MM.1S (cell line): ENCODE measurements at regions not wholly inside any gene's neighbourhood (a gene's known extent, or its start where the extent isn't known, plus 50 kb on each side); places are given as distances from the start of the nearest gene placed in this dataset.

Experiments used
- DNase-seq: peaks from one replicate; pipeline ENCODE4 v3.0.0-alpha.2; 2015
- H2AFZ ChIP-seq: fragments of 300-600 bp; sonication (generic); 2 replicates; pipeline ENCODE4 v1.6.0; 2016; ENCODE audit warnings: antibody characterized with exemption, low read length
- H3F3A ChIP-seq: fragments of 300-600 bp; sonication (generic); 2 replicates; pipeline ENCODE4 v1.6.1; 2016; ENCODE audit warnings: mild to moderate bottlenecking, antibody characterized with exemption, low read length, moderate library complexity, mixed read lengths; ENCODE audit not compliant: insufficient read depth
- H3K27ac ChIP-seq: fragments of 300-600 bp; sonication (generic); 2 replicates; pipeline ENCODE4 v1.5.1; 2016; ENCODE audit warnings: mild to moderate bottlenecking, low read length
- H3K27me3 ChIP-seq: fragments of 300-600 bp; sonication (generic); replicated peaks from 2 replicates; pipeline ENCODE4 v1.6.0; 2016; ENCODE audit warnings: low read length; ENCODE audit not compliant: insufficient read depth
- H3K36me3 ChIP-seq: fragments of 300-600 bp; sonication (generic); replicated peaks from 2 replicates; pipeline ENCODE4 v1.6.1; 2016; ENCODE audit warnings: mild to moderate bottlenecking, low read length, mixed read lengths; ENCODE audit not compliant: insufficient read depth
- H3K4me1 ChIP-seq: fragments of 300-600 bp; sonication (generic); 2 replicates; pipeline ENCODE4 v1.6.1; 2016; ENCODE audit warnings: low read length, mixed read lengths
- H3K4me2 ChIP-seq: fragments of 300-600 bp; sonication (generic); 2 replicates; pipeline ENCODE4 v1.6.0; 2016; ENCODE audit warnings: low read depth, low read length
- H3K4me3 ChIP-seq: fragments of 300-600 bp; sonication (generic); 2 replicates; pipeline ENCODE4 v1.5.1; 2016; ENCODE audit warnings: low read length, mixed read lengths
- H3K79me2 ChIP-seq: fragments of 300-600 bp; sonication (generic); 2 replicates; pipeline ENCODE4 v1.6.1; 2016; ENCODE audit warnings: mixed run types, low read length, mixed read lengths
- H3K9ac ChIP-seq: fragments of 300-600 bp; sonication (generic); 2 replicates; pipeline ENCODE4 v1.6.1; 2016; ENCODE audit warnings: low read length, mixed read lengths
- H3K9me2 ChIP-seq: fragments of 300-600 bp; sonication (generic); replicated peaks from 2 replicates; pipeline ENCODE4 v1.6.1; 2016; ENCODE audit warnings: mild to moderate bottlenecking, low read length, mixed read lengths; ENCODE audit not compliant: insufficient read depth
- H3K9me3 ChIP-seq: fragments of 300-600 bp; sonication (generic); replicated peaks from 2 replicates; pipeline ENCODE4 v1.6.1; 2016; ENCODE audit warnings: mild to moderate bottlenecking, low read length, mixed read lengths; ENCODE audit not compliant: insufficient read depth
- H4K20me1 ChIP-seq: fragments of 300-600 bp; sonication (generic); 2 replicates; pipeline ENCODE4 v1.6.1; 2016; ENCODE audit warnings: mild to moderate bottlenecking, low read length, moderate library complexity, mixed read lengths; ENCODE audit not compliant: insufficient read depth
- CTCF ChIP-seq: fragments of 300-600 bp; sonication (generic); IDR thresholded peaks from 2 replicates; pipeline ENCODE4 v1.5.1; 2016; ENCODE audit warnings: antibody characterized with exemption, low read length, mixed read lengths
- EZH2 ChIP-seq: fragments of 300-600 bp; sonication (generic); optimal IDR thresholded peaks from 2 replicates; pipeline ENCODE3; 2017; ENCODE audit warnings: low read depth, mild to moderate bottlenecking, antibody characterized with exemption, low read length, mixed read lengths
- EZH2phosphoT487 ChIP-seq: fragments of 300-600 bp; sonication (generic); IDR thresholded peaks from 2 replicates; pipeline ENCODE4 v1.6.1; 2018; ENCODE audit warnings: antibody characterized with exemption, low read length

- Histone ChIP-seq H3K4me1 (peaks cover 40% of the 10 kb centered on the region), H3F3A (peaks cover 19% of the 10 kb centered on the region), H3K79me2 (no peaks in the 10 kb centered on the region), H3K4me2 (no peak overlapping the region), H4K20me1 (no peaks in the 10 kb centered on the region), H3K36me3 (no peaks in the 10 kb centered on the region), H3K27me3 (no peaks in the 10 kb centered on the region), H2AFZ (no peak overlapping the region), H3K4me3 (no peak overlapping the region), H3K9me2 (no peaks in the 10 kb centered on the region), H3K27ac (no peak overlapping the region), H3K9ac (no peak overlapping the region), H3K9me3 (no peaks in the 10 kb centered on the region)
- DNase-seq: no peak
- TF ChIP-seq CTCF (no peak), EZH2 (no peak), EZH2phosphoT487 (no peak)
These were observed 61.1 kb downstream of the ATXN3L start for GRCh38 chrX:13258725-13259124.

- H3K4me3 ChIP-seq: no peak overlapping the region
- DNase-seq: no peak
- no peaks in the 10 kb centered on the region for H4K20me1 ChIP-seq
- no peaks in the 10 kb centered on the region for H3K79me2 ChIP-seq
- H3K9me2 ChIP-seq: no peaks in the 10 kb centered on the region
- H3K4me1 ChIP-seq: peaks cover 47% of the 10 kb centered on the region
- no peaks in the 10 kb centered on the region for H3K36me3 ChIP-seq
- H3F3A ChIP-seq: peaks cover 22% of the 10 kb centered on the region
- TF ChIP-seq EZH2 (no peak), CTCF (no peak), EZH2phosphoT487 (no peak)
- H3K27me3 ChIP-seq: no peaks in the 10 kb centered on the region
- H3K4me2 ChIP-seq: peak overlapping the region; percentile 59; the same call in 1 of the 2 replicates
- no peak overlapping the region for H2AFZ ChIP-seq
- no peak overlapping the region for H3K9ac ChIP-seq
- peak overlapping the region; percentile 8; the same call in 1 of the 2 replicates for H3K27ac ChIP-seq
- no peaks in the 10 kb centered on the region for H3K9me3 ChIP-seq
These were observed 61.8 kb downstream of the ATXN3L start for GRCh38 chrX:13258052-13258444.

- no peaks in the 10 kb centered on the region for H3K9me3 ChIP-seq
- H3K9me2 ChIP-seq: no peaks in the 10 kb centered on the region
- H2AFZ ChIP-seq: no peak overlapping the region
- H3K27me3 ChIP-seq: no peaks in the 10 kb centered on the region
- no peaks in the 10 kb centered on the region for H3K79me2 ChIP-seq
- peaks cover 50% of the 10 kb centered on the region for H3K4me1 ChIP-seq
- no peak for TF ChIP-seq EZH2
- no peak for TF ChIP-seq EZH2phosphoT487
- no peak for TF ChIP-seq CTCF
- H3K4me2 ChIP-seq: peak overlapping the region; percentile 87
- no peaks in the 10 kb centered on the region for H4K20me1 ChIP-seq
- no peaks in the 10 kb centered on the region for H3K36me3 ChIP-seq
- no peak overlapping the region; the same call in 1 of the 2 replicates for H3K9ac ChIP-seq
- no peak overlapping the region; the same call in 1 of the 2 replicates for H3K4me3 ChIP-seq
- H3K27ac ChIP-seq: peak overlapping the region; percentile 71; the same call in 1 of the 2 replicates
- DNase-seq: peak; percentile 77
- H3F3A ChIP-seq: peaks cover 22% of the 10 kb centered on the region
These were observed 62.4 kb downstream of the ATXN3L start for GRCh38 chrX:13257223-13258051.
